ENCODE measurements at regions not wholly inside any gene's neighbourhood (a gene's known extent, or its start where the extent isn't known, plus 50 kb on each side); places are given as distances from the start of the nearest gene placed in this dataset.

DNA sequence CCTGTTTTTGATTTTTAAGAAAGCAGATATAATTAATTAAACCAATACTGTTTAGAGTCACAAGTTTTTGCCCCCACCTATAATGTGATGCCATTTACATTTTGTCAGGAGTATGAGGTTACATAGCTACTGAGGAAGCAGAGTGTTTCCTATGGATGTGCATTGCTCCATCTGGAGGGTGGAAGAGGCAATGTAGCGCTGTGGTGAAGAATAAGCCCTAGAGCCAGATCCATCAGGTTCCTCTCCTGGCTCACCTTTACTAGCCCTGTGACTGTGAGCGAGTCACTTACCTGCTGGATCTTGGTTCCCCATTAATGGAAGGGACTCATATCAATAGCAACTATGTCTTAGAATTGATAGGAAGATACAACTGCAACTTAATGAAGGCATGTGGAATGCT is 216.0 kb downstream of the GPAM start:
- Histone ChIP-seq H3K27ac (no peak overlapping the region), H3K4me1 (no peaks in the 10 kb centered on the region), H3K27me3 (no peaks in the 10 kb centered on the region), H3K4me3 (no peak overlapping the region), H3K36me3 (no peaks in the 10 kb centered on the region), H3K9me3 (no peaks in the 10 kb centered on the region)
- intact Hi-C loops (cut with DNase I), result no loop called here
- 90 to 92% methylated on average over 2 of the region's 2 CpGs for WGBS, 2 donors
- TF ChIP-seq, protein P1, sequence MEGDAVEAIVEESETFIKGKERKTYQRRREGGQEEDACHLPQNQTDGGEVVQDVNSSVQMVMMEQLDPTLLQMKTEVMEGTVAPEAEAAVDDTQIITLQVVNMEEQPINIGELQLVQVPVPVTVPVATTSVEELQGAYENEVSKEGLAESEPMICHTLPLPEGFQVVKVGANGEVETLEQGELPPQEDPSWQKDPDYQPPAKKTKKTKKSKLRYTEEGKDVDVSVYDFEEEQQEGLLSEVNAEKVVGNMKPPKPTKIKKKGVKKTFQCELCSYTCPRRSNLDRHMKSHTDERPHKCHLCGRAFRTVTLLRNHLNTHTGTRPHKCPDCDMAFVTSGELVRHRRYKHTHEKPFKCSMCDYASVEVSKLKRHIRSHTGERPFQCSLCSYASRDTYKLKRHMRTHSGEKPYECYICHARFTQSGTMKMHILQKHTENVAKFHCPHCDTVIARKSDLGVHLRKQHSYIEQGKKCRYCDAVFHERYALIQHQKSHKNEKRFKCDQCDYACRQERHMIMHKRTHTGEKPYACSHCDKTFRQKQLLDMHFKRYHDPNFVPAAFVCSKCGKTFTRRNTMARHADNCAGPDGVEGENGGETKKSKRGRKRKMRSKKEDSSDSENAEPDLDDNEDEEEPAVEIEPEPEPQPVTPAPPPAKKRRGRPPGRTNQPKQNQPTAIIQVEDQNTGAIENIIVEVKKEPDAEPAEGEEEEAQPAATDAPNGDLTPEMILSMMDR (IDR thresholded peaks at IDR 0.05), result no peak
- TF ChIP-seq POLR2AphosphoS5 (IDR thresholded peaks at IDR 0.05) (no peak), POLR2A (IDR thresholded peaks at IDR 0.05) (no peak), EP300 (IDR thresholded peaks at IDR 0.05) (no peak)
- DNase-seq, result no peak

- TF ChIP-seq, protein P1 (IDR thresholded peaks at IDR 0.05), result no peak
- TF ChIP-seq POLR2A (IDR thresholded peaks at IDR 0.05), result no peak
- TF ChIP-seq EP300 (IDR thresholded peaks at IDR 0.05), result no peak
- TF ChIP-seq POLR2AphosphoS5 (IDR thresholded peaks at IDR 0.05), result no peak
- Histone ChIP-seq H3K9me3 (no peaks in the 10 kb centered on the region), H3K27me3 (no peaks in the 10 kb centered on the region), H3K36me3 (no peaks in the 10 kb centered on the region), H3K4me3 (no peak overlapping the region), H3K27ac (no peak overlapping the region), H3K4me1 (no peaks in the 10 kb centered on the region)
- intact Hi-C loops (cut with DNase I), result no loop called here
- DNase-seq, result no peak
- WGBS, 2 donors, result 64 to 75% methylated on average over 3 of the region's 3 CpGs
Observed at GRCh38 chr10:111968647-111969046, 214.9 kb downstream of the GPAM start.

- no peak for TF ChIP-seq EP300 (IDR thresholded peaks at IDR 0.05)
- TF ChIP-seq POLR2AphosphoS5 (IDR thresholded peaks at IDR 0.05), result no peak
- TF ChIP-seq, protein P1 (IDR thresholded peaks at IDR 0.05), result no peak
- TF ChIP-seq POLR2A (IDR thresholded peaks at IDR 0.05), result no peak
- intact Hi-C loops (cut with DNase I), result no loop called here
- no peak overlapping the region for H3K27ac ChIP-seq
- no peak for DNase-seq
- no peak overlapping the region for H3K4me3 ChIP-seq
- H3K9me3 ChIP-seq, result no peaks in the 10 kb centered on the region
- no peaks in the 10 kb centered on the region for H3K4me1 ChIP-seq
- WGBS, 2 donors, result 92 to 93% methylated on average over 5 of the region's 5 CpGs
- no peaks in the 10 kb centered on the region for H3K36me3 ChIP-seq
- no peaks in the 10 kb centered on the region for H3K27me3 ChIP-seq
Observed at GRCh38 chr10:111970111-111970510, 213.5 kb downstream of the GPAM start.

DNA sequence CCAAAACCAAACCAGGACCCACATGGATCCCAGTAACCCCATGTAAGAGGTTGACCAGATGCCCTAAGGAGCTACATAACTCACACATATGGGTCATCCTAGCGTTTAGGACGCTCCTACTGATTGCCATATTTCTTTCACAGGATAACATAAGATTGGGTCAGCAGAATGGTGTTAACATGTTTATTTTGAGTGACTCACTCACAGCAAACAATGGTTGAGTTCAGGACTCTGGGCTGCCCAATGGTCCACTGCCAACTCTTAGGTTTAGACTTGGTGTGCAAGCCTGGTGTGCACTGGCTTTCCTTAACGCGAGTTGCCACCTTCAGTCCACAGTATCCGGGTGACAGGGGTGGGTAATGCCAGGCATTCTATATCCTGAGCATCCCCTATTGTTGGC is 211.5 kb downstream of the GPAM start:
- TF ChIP-seq, protein P1 (IDR thresholded peaks at IDR 0.05), result no peak
- TF ChIP-seq EP300 (IDR thresholded peaks at IDR 0.05) (no peak), POLR2AphosphoS5 (IDR thresholded peaks at IDR 0.05) (no peak), POLR2A (IDR thresholded peaks at IDR 0.05) (no peak)
- no peaks in the 10 kb centered on the region for H3K4me1 ChIP-seq
- WGBS, 2 donors, result 72 to 79% methylated on average over 5 of the region's 5 CpGs

GRCh38 chr10:111973306-111973705 is 210.3 kb downstream of the GPAM start:
- Histone ChIP-seq H3K9me3 (no peaks in the 10 kb centered on the region), H3K27ac (peak overlapping the region in 1 of 4 donors; percentile 37), H3K4me1 (no peaks in the 10 kb centered on the region), H3K4me3 (no peak overlapping the region), H3K36me3 (no peaks in the 10 kb centered on the region), H3K27me3 (no peaks in the 10 kb centered on the region)
- DNase-seq, result no peak
- intact Hi-C loops (cut with DNase I), result no loop called here
- TF ChIP-seq EP300 (IDR thresholded peaks at IDR 0.05), result no peak
- no peak for TF ChIP-seq POLR2AphosphoS5 (IDR thresholded peaks at IDR 0.05)
- no peak for TF ChIP-seq POLR2A (IDR thresholded peaks at IDR 0.05)
- TF ChIP-seq, protein P1 (IDR thresholded peaks at IDR 0.05), result no peak
- 90 to 91% methylated on average over 2 of the region's 2 CpGs for WGBS, 2 donors

More for the DNA sequence above, 211.5 kb downstream of the GPAM start:
- no peaks in the 10 kb centered on the region for H3K36me3 ChIP-seq
- no peak overlapping the region for H3K27ac ChIP-seq
- intact Hi-C loops (cut with DNase I), result no loop called here
- H3K27me3 ChIP-seq, result no peaks in the 10 kb centered on the region
- H3K4me3 ChIP-seq, result no peak overlapping the region
- H3K9me3 ChIP-seq, result no peaks in the 10 kb centered on the region
- no peak for DNase-seq

Data from sigmoid colon (tissue), 6 donors.